Testis (tissue), 2 donors: ENCODE measurements at regions not wholly inside any gene's neighbourhood (a gene's known extent, or its start where the extent isn't known, plus 50 kb on each side); places are given as distances from the start of the nearest gene placed in this dataset.
"Not testable (repeated sequence)": the region's sequence is repeated elsewhere in the genome, so short reads cannot be mapped to it uniquely, and the experiment has no call there.

Experiments used
- DNase-seq: peaks from one replicate; pipeline ENCODE4 v3.0.0-alpha.2; 2019
- H3K27ac ChIP-seq, 2 donors: fragments of 200-600 bp; sonication (generic); one replicate each; pipeline ENCODE4 v1.5.1; 2019
- H3K27me3 ChIP-seq: fragments of 200-600 bp; sonication (generic); one replicate; pipeline ENCODE4 v1.5.1; 2019
- H3K36me3 ChIP-seq: fragments of 200-600 bp; sonication (generic); one replicate; pipeline ENCODE4 v1.5.1; 2017; ENCODE audit warnings: low read depth; ENCODE audit errors: missing control alignments
- H3K4me1 ChIP-seq: fragments of 200-600 bp; sonication (generic); one replicate; pipeline ENCODE4 v1.5.1; 2019
- H3K4me3 ChIP-seq, 2 donors: fragments of 200-600 bp; sonication (generic); one replicate each; pipeline ENCODE4 v1.5.1; 2017 to 2019
- H3K9me3 ChIP-seq: fragments of 200-600 bp; sonication (generic); one replicate; pipeline ENCODE4 v1.5.1; 2017
- CTCF ChIP-seq, 3 experiments: fragments of 450-650 bp in 2 of 3; fragments of 200-600 bp in 1 of 3; sonication (generic) in 1 of 3; IDR thresholded peaks; one replicate each; pipeline ENCODE4 v1.5.1; 2016 to 2019; ENCODE audit warnings: antibody characterized with exemption in 3 of 3, mild to moderate bottlenecking in 2 of 3, moderate library complexity in 1 of 3
- POLR2A ChIP-seq: fragments of 450-650 bp; IDR thresholded peaks from one replicate; pipeline ENCODE4 v1.6.1; 2017; ENCODE audit warnings: antibody characterized with exemption, mild to moderate bottlenecking, moderate library complexity
- WGBS, 2 donors: methylation state at CpG; one replicate each; pipeline ENCODE4 v1.1.5; 2018; 5-methylcytosine and 5-hydroxymethylcytosine counted together
- intact Hi-C: fragments of 100-400 bp; cut with DNase I; formaldehyde crosslinking; loops from one replicate; pipeline ENCODE4 v1.15.1; 2023; ENCODE audit warnings: low total_unique reads

DNA sequence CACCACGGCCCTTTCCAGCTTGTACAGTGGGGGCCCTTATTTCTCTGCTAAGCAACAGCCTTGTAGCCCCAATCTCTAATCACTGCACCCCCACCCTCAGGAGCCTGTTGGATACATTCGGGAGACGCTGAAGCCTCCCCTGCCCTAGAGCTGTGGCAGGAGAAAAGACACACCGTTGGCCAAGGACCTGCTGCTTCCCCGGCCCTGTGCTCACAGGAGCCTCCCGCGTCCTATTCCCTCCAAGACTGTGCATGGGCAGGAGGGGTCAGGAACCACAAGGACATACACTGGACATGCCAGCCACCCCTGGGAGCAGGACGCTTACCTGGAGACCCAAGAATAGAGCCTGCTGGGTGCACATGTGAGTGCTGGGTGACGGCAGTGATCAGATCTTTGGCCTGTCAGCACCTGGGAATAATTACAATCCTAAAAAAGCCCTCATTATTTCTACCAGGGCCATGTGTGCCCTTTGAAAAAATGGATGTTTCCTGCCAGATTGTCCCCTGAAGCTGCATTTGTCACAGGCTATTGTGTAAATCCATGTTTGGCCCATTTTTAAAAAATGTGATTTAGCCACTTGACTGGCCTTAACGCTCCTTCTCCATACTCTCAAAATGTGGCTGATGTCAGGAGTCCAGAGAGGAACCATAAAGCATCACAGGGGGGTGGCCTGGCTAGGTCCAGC lies 590.6 kb downstream of the MATN1 start:
- no peaks in the 10 kb centered on the region for H3K27me3 ChIP-seq
- no peaks in the 10 kb centered on the region for H3K36me3 ChIP-seq
- WGBS, 2 donors: 89 to 90% methylated on average over 7 to 10 of the region's 10 CpGs
- no peak for DNase-seq
- no peaks in the 10 kb centered on the region for H3K4me1 ChIP-seq
- H3K4me3 ChIP-seq: no peak overlapping the region
- no peak for TF ChIP-seq POLR2A
- TF ChIP-seq CTCF (IDR thresholded peaks at IDR 0.05): no peak
- H3K27ac ChIP-seq: no peak overlapping the region
- H3K9me3 ChIP-seq: no peaks in the 10 kb centered on the region
- intact Hi-C loops: no loop called here

GRCh38 chr1:30130566-30130965 lies 592.8 kb downstream of the MATN1 start:
- 76 to 85% methylated on average over 2 of the region's 2 CpGs for WGBS, 2 donors
- not testable (repeated sequence) for DNase-seq

DNA sequence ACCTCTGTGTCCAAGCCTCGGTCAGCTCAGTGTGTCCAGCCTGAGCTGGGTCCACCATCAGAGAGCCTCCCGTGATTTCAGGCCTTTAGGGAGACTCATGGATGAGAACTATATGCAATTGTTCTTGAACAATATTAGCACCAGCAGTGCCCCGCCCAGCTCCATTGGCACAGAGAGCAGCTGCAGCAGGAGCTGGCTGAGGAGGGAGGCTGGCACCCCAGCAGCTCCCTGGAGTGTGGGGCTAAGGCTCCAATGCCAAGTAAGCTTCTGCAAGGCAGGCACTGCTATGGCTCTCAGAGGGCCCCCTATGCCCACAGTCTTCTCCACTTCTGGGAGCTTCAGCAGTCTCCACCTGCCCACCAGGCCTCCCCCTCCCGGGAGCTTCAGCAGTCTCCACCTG lies 593.3 kb downstream of the MATN1 start:
- Histone ChIP-seq H3K36me3 (no peaks in the 10 kb centered on the region), H3K4me3 (no peak overlapping the region), H3K27me3 (no peaks in the 10 kb centered on the region), H3K4me1 (no peaks in the 10 kb centered on the region), H3K9me3 (no peaks in the 10 kb centered on the region), H3K27ac (no peak overlapping the region)
- TF ChIP-seq CTCF (IDR thresholded peaks at IDR 0.05): no peak
- no peak for TF ChIP-seq POLR2A
- intact Hi-C loops: no loop called here
- DNase-seq: no peak
- WGBS, 2 donors: 71 to 89% methylated on average over 2 to 4 of the region's 4 CpGs

More at GRCh38 chr1:30130566-30130965, 592.8 kb downstream of the MATN1 start:
- H3K4me1 ChIP-seq, H3K9me3 ChIP-seq, H3K27me3 ChIP-seq, H3K4me3 ChIP-seq, H3K27ac ChIP-seq, intact Hi-C loops, H3K36me3 ChIP-seq: not testable (repeated sequence)

- no peaks in the 10 kb centered on the region for H3K27me3 ChIP-seq
- H3K4me3 ChIP-seq: no peak overlapping the region
- no peaks in the 10 kb centered on the region for H3K36me3 ChIP-seq
- H3K27ac ChIP-seq: no peak overlapping the region
- intact Hi-C loops: no loop called here
- WGBS, 2 donors: 84% methylated on average over 7 to 11 of the region's 11 CpGs
- H3K9me3 ChIP-seq: no peaks in the 10 kb centered on the region
- H3K4me1 ChIP-seq: no peaks in the 10 kb centered on the region
- TF ChIP-seq POLR2A (no peak), CTCF (IDR thresholded peaks at IDR 0.05) (no peak)
- DNase-seq: no peak
Measured at GRCh38 chr1:30129421-30130055, 593.8 kb downstream of the MATN1 start.

DNA sequence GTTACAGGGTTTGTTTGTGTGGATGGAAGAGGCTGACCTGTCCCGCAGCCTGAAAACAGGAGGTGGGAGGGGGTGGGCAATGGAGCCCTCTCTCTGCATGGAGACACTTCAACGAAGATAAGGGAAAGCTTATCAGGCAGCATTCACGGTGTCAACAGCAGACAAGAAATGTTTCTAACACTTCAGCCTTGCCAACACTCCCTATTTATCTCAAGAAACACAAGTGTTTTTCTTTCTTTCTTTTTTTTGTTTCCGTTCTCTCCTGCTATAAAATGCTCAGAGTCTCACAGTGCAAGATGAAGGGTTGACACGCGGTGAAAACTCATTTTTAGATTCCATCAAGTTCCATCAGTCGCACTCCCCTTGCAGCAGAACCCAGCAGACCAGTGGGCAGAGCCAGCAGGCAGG lies 594.4 kb downstream of the MATN1 start:
- WGBS, 2 donors: 37 to 45% methylated on average over 7 of the region's 7 CpGs

More for the DNA sequence above, 594.4 kb downstream of the MATN1 start:
- Histone ChIP-seq H3K4me3 (no peak overlapping the region), H3K4me1 (no peaks in the 10 kb centered on the region), H3K36me3 (no peaks in the 10 kb centered on the region), H3K9me3 (no peaks in the 10 kb centered on the region), H3K27ac (no peak overlapping the region), H3K27me3 (no peaks in the 10 kb centered on the region)
- intact Hi-C loops: no loop called here
- no peak for DNase-seq
- no peak for TF ChIP-seq CTCF (IDR thresholded peaks at IDR 0.05)
- no peak for TF ChIP-seq POLR2A
